Gastrocnemius medialis (tissue), 4 donors: ENCODE measurements at regions not wholly inside any gene's neighbourhood (a gene's known extent, or its start where the extent isn't known, plus 50 kb on each side); places are given as distances from the start of the nearest gene placed in this dataset.

Experiments used
- POLR2A ChIP-seq, 2 donors: fragments of 450-650 bp; IDR thresholded peaks; one replicate each; pipeline ENCODE4 v1.6.1; 2017; ENCODE audit warnings: antibody characterized with exemption in 2 of 2, mild to moderate bottlenecking in 2 of 2, moderate library complexity in 2 of 2
- TF ChIP-seq, protein P1 (sequence below), 5 experiments: fragments of 450-650 bp in 3 of 5; fragments of 200-600 bp in 2 of 5; sonication (generic) in 2 of 5; IDR thresholded peaks in 4 of 5; conservative IDR thresholded peaks in 1 of 5; 1 replicate in 4 of 5; 2 replicates in 1 of 5; pipeline ENCODE4 v1.5.1; 2016 to 2019; ENCODE audit warnings: antibody characterized with exemption in 5 of 5, mild to moderate bottlenecking in 3 of 5, moderate library complexity in 3 of 5

DNA sequence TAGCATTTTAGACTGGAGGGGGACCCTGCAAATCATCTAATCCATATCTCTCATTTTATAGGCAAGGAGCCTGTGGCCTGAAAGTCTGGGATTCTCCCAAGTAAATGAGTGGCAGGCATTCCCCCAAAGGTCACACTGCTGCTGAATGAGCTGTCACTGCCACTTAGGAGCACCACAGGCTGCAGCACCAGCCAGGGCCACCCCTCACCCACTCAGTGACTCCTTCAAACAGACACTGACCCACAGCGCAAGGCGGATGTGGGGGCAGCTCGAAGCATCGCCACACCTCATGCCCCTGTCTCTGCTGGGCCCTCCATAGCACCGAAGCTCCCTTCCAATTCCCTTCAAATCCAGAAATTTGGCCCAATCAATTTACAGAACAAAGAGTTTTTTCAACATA is 119.9 kb upstream of the ARID1B start:
- TF ChIP-seq, protein P1, sequence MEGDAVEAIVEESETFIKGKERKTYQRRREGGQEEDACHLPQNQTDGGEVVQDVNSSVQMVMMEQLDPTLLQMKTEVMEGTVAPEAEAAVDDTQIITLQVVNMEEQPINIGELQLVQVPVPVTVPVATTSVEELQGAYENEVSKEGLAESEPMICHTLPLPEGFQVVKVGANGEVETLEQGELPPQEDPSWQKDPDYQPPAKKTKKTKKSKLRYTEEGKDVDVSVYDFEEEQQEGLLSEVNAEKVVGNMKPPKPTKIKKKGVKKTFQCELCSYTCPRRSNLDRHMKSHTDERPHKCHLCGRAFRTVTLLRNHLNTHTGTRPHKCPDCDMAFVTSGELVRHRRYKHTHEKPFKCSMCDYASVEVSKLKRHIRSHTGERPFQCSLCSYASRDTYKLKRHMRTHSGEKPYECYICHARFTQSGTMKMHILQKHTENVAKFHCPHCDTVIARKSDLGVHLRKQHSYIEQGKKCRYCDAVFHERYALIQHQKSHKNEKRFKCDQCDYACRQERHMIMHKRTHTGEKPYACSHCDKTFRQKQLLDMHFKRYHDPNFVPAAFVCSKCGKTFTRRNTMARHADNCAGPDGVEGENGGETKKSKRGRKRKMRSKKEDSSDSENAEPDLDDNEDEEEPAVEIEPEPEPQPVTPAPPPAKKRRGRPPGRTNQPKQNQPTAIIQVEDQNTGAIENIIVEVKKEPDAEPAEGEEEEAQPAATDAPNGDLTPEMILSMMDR (IDR thresholded peaks at IDR 0.05 in 4 of 5, conservative IDR thresholded peaks at IDR 0.05 in 1 of 5) = no peak
- no peak for TF ChIP-seq POLR2A (IDR thresholded peaks at IDR 0.05)
